Esophagus muscularis mucosa (tissue), 4 donors: ENCODE measurements at regions not wholly inside any gene's neighbourhood (a gene's known extent, or its start where the extent isn't known, plus 50 kb on each side); places are given as distances from the start of the nearest gene placed in this dataset.

ENCODE experiments used
- EP300 ChIP-seq: sonication (generic); formaldehyde crosslinking; IDR thresholded peaks from one replicate; pipeline ENCODE4 v1.6.1; 2017; ENCODE audit warnings: antibody characterized with exemption
- POLR2A ChIP-seq: fragments of 450-650 bp; IDR thresholded peaks from one replicate; pipeline ENCODE4 v1.6.1; 2017; ENCODE audit warnings: antibody characterized with exemption, moderate library complexity, mild to moderate bottlenecking, low read depth
- POLR2AphosphoS5 ChIP-seq, 2 donors: sonication (generic); formaldehyde crosslinking; IDR thresholded peaks; one replicate each; pipeline ENCODE4 v1.6.1; 2017; ENCODE audit warnings: antibody characterized with exemption in 2 of 2
- TF ChIP-seq, protein P1 (sequence below), 3 experiments: fragments of 200-600 bp in 2 of 3; fragments of 450-650 bp in 1 of 3; sonication (generic) in 2 of 3; IDR thresholded peaks; one replicate each; pipeline ENCODE4 v1.5.1; 2017 to 2019; ENCODE audit warnings: antibody characterized with exemption in 3 of 3, mild to moderate bottlenecking in 2 of 3, moderate library complexity in 1 of 3

DNA sequence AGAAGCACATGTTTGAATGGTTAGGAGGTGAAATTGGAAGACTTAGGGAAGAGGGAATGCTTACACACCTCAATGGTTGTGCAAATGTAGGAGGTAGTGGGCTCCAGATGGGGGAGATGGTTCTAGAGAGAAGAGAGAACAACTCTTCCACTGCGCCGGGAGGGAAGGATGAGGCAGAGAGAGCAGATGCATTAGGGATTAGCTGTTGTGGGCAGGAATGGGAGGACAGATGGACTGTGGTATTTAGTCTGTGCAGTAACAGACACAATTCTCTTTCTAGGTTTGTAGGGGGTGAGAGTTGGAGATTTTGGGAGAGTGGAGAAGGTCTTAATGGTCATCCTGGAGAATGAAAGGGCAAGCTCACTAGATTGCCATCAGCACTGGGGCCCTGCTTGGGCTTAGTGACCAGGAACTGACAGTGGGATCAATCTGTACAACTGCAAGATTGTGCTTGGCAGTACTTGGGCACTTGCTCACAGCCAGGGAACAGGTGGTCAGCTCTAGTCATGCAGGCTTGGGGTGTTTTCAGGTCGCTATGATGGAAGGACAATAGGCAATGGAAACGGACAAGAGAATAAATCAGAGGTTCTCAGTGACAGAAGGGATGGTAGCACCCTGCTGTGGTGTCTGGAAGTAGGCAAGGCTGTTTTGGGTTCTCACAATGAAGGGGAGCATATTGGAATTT, 182.0 kb upstream of the MYLIP start:
- TF ChIP-seq, protein P1, sequence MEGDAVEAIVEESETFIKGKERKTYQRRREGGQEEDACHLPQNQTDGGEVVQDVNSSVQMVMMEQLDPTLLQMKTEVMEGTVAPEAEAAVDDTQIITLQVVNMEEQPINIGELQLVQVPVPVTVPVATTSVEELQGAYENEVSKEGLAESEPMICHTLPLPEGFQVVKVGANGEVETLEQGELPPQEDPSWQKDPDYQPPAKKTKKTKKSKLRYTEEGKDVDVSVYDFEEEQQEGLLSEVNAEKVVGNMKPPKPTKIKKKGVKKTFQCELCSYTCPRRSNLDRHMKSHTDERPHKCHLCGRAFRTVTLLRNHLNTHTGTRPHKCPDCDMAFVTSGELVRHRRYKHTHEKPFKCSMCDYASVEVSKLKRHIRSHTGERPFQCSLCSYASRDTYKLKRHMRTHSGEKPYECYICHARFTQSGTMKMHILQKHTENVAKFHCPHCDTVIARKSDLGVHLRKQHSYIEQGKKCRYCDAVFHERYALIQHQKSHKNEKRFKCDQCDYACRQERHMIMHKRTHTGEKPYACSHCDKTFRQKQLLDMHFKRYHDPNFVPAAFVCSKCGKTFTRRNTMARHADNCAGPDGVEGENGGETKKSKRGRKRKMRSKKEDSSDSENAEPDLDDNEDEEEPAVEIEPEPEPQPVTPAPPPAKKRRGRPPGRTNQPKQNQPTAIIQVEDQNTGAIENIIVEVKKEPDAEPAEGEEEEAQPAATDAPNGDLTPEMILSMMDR (IDR thresholded peaks at IDR 0.05), result no peak
- TF ChIP-seq POLR2A (no peak), POLR2AphosphoS5 (IDR thresholded peaks at IDR 0.05) (no peak), EP300 (no peak)
